ENCODE measurements at regions not wholly inside any gene's neighbourhood (a gene's known extent, or its start where the extent isn't known, plus 50 kb on each side); places are given as distances from the start of the nearest gene placed in this dataset.

GRCh38 chr22:35178446-35178845 is 78.8 kb upstream of the HMGXB4 start:
- Histone ChIP-seq H3K9me1 (ENCODE audit: control insufficient read depth, insufficient read depth, low read length) (no peaks in the 10 kb centered on the region), H3K4me2 (ENCODE audit: insufficient read depth, low read length) (no peak overlapping the region), H2AFZ (ENCODE audit: low read depth, low read length) (no peak overlapping the region), H3K4me3 (no peak overlapping the region), H3K27ac (ENCODE audit: extremely low read depth, low read depth, low read length) (no peak overlapping the region), H3K9ac (ENCODE audit: insufficient read depth in 1 of 2, low read depth in 2 of 2, low read length in 2 of 2) (no peak overlapping the region), H3K9me3 (replicated peaks; ENCODE audit: control insufficient read depth, insufficient read depth, low read depth, low read length) (no peaks in the 10 kb centered on the region), H4K20me1 (replicated peaks; ENCODE audit: control insufficient read depth, insufficient read depth, low read length) (0 out of 2 replicates have a peak, but pooled peaks cover 4% of the 10 kb centered on the region), H3K4me1 (replicated peaks in 1 of 2; ENCODE audit: control insufficient read depth in 2 of 2, insufficient read depth in 2 of 2, low read length in 2 of 2) (no peaks in the 10 kb centered on the region), H3K79me2 (ENCODE audit: control insufficient read depth, insufficient read depth, low read length) (no peaks in the 10 kb centered on the region), H3K36me3 (ENCODE audit: control insufficient read depth, insufficient read depth, low read length) (peaks cover 15% of the 10 kb centered on the region; the same call in 2 of the 3 replicates), H3K27me3 (ENCODE audit: control insufficient read depth in 2 of 2, insufficient read depth in 2 of 2, low read length in 2 of 2) (no peaks in the 10 kb centered on the region)
- TF ChIP-seq ZNF655 (CRISPR knock-in tag; IDR thresholded peaks at IDR 0.05) (no peak), BRF2 (IDR thresholded peaks at IDR 0.05; ENCODE audit: borderline replicate concordance, insufficient read depth, insufficient read length) (no peak), ZNF354B (CRISPR knock-in tag; IDR thresholded peaks at IDR 0.05) (no peak), CEBPG (CRISPR knock-in tag; IDR thresholded peaks at IDR 0.05) (no peak), CEBPG (tag; conservative IDR thresholded peaks at IDR 0.05 in 1 of 2, IDR thresholded peaks at IDR 0.05 in 1 of 2) (no peak), ZBTB8A (IDR thresholded peaks at IDR 0.05; ENCODE audit: partially characterized antibody) (no peak), ZNF696 (CRISPR knock-in tag; conservative IDR thresholded peaks at IDR 0.05) (no peak), AFF4 (CRISPR knock-in tag; IDR thresholded peaks at IDR 0.05) (no peak), PREB (CRISPR knock-in tag; IDR thresholded peaks at IDR 0.05) (no peak), STAT5A (IDR thresholded peaks at IDR 0.05; ENCODE audit: borderline replicate concordance, low read length) (no peak), ZNF436 (CRISPR knock-in tag; IDR thresholded peaks at IDR 0.05) (no peak)
- DNase-seq (ENCODE audit: extremely low read depth in 1 of 4, low spot score in 3 of 4) (no peak), ATAC-seq (no peak), FAIRE-seq (no peak)
- CTCF ChIA-PET (ENCODE audit: low intra/inter-chr PET ratio), result no interaction called here
- POLR2A ChIA-PET, result interaction anchor here (1.4 kb wide), 1 partner anchor 52 kb away, joined by 4 read pairs; no protein-coding TSS in a partner anchor
- BruUV-seq (replicated peaks), result no TSS peak
- WGBS (ENCODE audit: insufficient coverage, low coverage, missing lambda C conversion rate), result 97% methylated on average over 9 of the region's 10 CpGs
- in situ Hi-C loops (cut with MboI) (no loop called here), intact Hi-C loops (cut with micrococcal nuclease) (no loop called here)
